ENCODE measurements at regions not wholly inside any gene's neighbourhood (a gene's known extent, or its start where the extent isn't known, plus 50 kb on each side); places are given as distances from the start of the nearest gene placed in this dataset.

- no peak for TF ChIP-seq CTCF (conservative IDR thresholded peaks at IDR 0.05)
- no peak overlapping the region for H3K27ac ChIP-seq
Observed at GRCh38 chr10:128976856-128977255, 490.2 kb upstream of the MGMT start.

DNA sequence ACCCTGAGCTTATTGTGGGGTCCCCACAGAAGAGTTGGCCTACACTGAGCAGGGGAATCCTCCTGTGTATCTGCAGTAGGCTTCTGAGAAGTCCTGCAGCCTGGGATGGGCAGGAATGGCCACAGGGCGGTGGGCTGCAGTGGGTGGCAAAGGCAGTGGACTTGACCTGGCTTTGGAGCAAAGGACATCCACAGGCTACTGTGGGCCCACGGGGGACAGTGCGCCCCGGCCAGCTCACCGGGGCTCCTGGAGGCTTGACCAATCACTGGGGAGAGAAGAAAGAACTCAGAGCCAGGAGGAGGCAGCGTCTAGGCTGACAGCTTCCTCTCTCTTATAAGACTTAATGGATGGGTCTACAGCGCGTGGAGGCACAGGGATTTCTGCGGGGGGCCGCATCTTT is 488.8 kb upstream of the MGMT start:
- TF ChIP-seq CTCF (conservative IDR thresholded peaks at IDR 0.05): no peak

GRCh38 chr10:128979405-128979804 is 487.6 kb upstream of the MGMT start:
- no peak overlapping the region for H3K27ac ChIP-seq
- TF ChIP-seq CTCF (conservative IDR thresholded peaks at IDR 0.05): no peak

More for the DNA sequence above, 488.8 kb upstream of the MGMT start:
- H3K27ac ChIP-seq: no peak overlapping the region

DNA sequence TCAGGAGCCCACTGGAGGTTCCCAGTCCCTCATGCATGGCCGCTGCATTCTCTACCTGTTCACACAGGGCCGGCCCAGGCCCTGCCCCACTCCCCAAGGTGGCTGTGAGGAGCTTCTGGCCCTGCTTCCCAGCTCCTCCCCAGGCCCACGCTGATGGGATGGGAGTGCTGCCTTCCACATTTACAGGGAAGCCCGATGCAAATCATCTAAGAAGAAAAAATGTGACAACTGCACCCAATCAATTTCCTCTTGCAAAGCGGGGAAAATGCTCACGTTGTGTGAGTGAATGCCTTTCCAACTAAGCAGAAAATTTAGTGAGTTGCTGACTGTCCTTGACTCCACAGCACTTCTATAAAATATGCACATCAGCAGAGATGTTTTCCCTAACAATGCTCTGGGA is 485.8 kb upstream of the MGMT start:
- no peak overlapping the region for H3K27ac ChIP-seq
- TF ChIP-seq CTCF (conservative IDR thresholded peaks at IDR 0.05): no peak

- H3K27ac ChIP-seq: no peak overlapping the region
- no peak for TF ChIP-seq CTCF (conservative IDR thresholded peaks at IDR 0.05)
Observed at GRCh38 chr10:128981881-128982615, 485.0 kb upstream of the MGMT start.

DNA sequence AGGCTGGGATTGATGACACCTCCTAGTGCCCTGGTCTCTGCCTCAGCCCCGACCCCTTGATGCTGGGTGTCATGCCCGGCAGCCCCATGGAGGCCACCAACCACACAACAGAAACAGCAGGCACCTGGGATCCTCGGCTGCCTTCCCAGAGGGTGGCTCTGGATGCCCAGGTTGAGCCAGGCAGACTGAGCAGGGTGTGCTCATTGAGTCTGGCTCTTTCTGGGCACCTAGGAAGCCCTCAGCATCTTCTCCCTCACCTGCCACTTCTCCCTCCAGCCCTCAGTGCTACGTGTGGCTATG is 484.5 kb upstream of the MGMT start:
- no peak overlapping the region for H3K27ac ChIP-seq
- no peak for TF ChIP-seq CTCF (conservative IDR thresholded peaks at IDR 0.05)

- H3K27ac ChIP-seq: no peak overlapping the region
- TF ChIP-seq CTCF (conservative IDR thresholded peaks at IDR 0.05): no peak
Observed at GRCh38 chr10:128985036-128985435, 482.0 kb upstream of the MGMT start.
